AG04450 (cell line): ENCODE measurements at regions not wholly inside any gene's neighbourhood (a gene's known extent, or its start where the extent isn't known, plus 50 kb on each side); places are given as distances from the start of the nearest gene placed in this dataset.

Experiments
- CTCF ChIA-PET: fragments of 300-600, 350-600 bp; formaldehyde crosslinking; extraction: SDS; loops from one replicate; lab custom pipeline; 2022; ENCODE audit warnings: antibody characterized with exemption, inconsistent platforms; lab: Charles Lee
- POLR2A ChIA-PET: fragments of 350-600 bp; formaldehyde crosslinking; extraction: SDS; loops from one replicate; lab custom pipeline; 2021; ENCODE audit warnings: antibody characterized with exemption, inconsistent platforms; lab: Yijun Ruan, JAX
- DNase-seq: peaks from one replicate; pipeline ENCODE4 v3.0.0-alpha.2; 2011; ENCODE audit warnings: low read depth, low spot score
- H3K27ac ChIP-seq: one replicate; pipeline ENCODE4 v1.5.1; 2012; ENCODE audit warnings: low read depth, low read length, control low read depth
- H3K27me3 ChIP-seq: one replicate; pipeline ENCODE4 v1.6.0; 2012; ENCODE audit warnings: low read length; ENCODE audit not compliant: control insufficient read depth, insufficient read depth
- H3K4me3 ChIP-seq: 2 replicates; pipeline ENCODE4 v1.5.1; 2011; ENCODE audit warnings: mild to moderate bottlenecking, low read depth, low read length, control low read depth
- H3K9me3 ChIP-seq: 2 replicates; pipeline ENCODE4 v1.5.1; 2012; ENCODE audit warnings: low read length; ENCODE audit not compliant: control insufficient read depth, insufficient read depth
- CTCF ChIP-seq: IDR thresholded peaks from 2 replicates; pipeline ENCODE4 v1.5.1; 2011; ENCODE audit warnings: low read depth, low read length, control low read depth, inconsistent platforms

- ChIA-PET CTCF (interaction anchor here (0.6 to 6.3 kb wide), 6 partner anchors 10 to 244 kb away, joined by 3 to 61 read pairs (median 4); no protein-coding TSS in a partner anchor), POLR2A (interaction anchor here (0.6 to 3.3 kb wide), 13 partner anchors 10 to 200 kb away, joined by 3 to 37 read pairs (median 12); partner anchors contain the start of gene GALNT15)
- no peaks in the 10 kb centered on the region for H3K27me3 ChIP-seq
- no peak for DNase-seq
- H3K9me3 ChIP-seq: no peaks in the 10 kb centered on the region
- H3K4me3 ChIP-seq: no peak overlapping the region
- H3K27ac ChIP-seq: peak overlapping the region; percentile 99
- no peak for TF ChIP-seq CTCF
Measured at GRCh38 chr3:16059711-16060357, 114.6 kb upstream of the GALNT15 start.

- Histone ChIP-seq H3K27me3 (no peaks in the 10 kb centered on the region), H3K9me3 (no peaks in the 10 kb centered on the region), H3K27ac (peak overlapping the region; percentile 100), H3K4me3 (peak overlapping the region; percentile 29; the same call in 1 of the 2 replicates)
- TF ChIP-seq CTCF: peak; percentile 43
- CTCF ChIA-PET: interaction anchor here (0.5 to 6.3 kb wide), 9 partner anchors 11 to 245 kb away, joined by 3 to 61 read pairs (median 4); no protein-coding TSS in a partner anchor
- DNase-seq: peak; percentile 99
- POLR2A ChIA-PET: interaction anchor here (0.6 to 3.3 kb wide), 16 partner anchors 9 to 459 kb away, joined by 3 to 37 read pairs (median 7); partner anchors contain the start of genes BTD, GALNT15 and HACL1
Measured at GRCh38 chr3:16060358-16060852, 114.1 kb upstream of the GALNT15 start.

GRCh38 chr3:16060945-16061344 is 113.5 kb upstream of the GALNT15 start:
- CTCF ChIA-PET: interaction anchor here (0.6 to 6.3 kb wide), 7 partner anchors 12 to 245 kb away, joined by 3 to 61 read pairs (median 6); no protein-coding TSS in a partner anchor
- no peak for TF ChIP-seq CTCF
- no peaks in the 10 kb centered on the region for H3K27me3 ChIP-seq
- H3K4me3 ChIP-seq: no peak overlapping the region; the same call in 1 of the 2 replicates
- peak; percentile 84 for DNase-seq
- H3K27ac ChIP-seq: peak overlapping the region; percentile 100
- POLR2A ChIA-PET: interaction anchor here (0.7 to 3.3 kb wide), 14 partner anchors 8 to 460 kb away, joined by 3 to 37 read pairs (median 10); partner anchors contain the start of genes BTD, GALNT15 and HACL1
- no peaks in the 10 kb centered on the region for H3K9me3 ChIP-seq

- ChIA-PET CTCF (interaction anchor here (0.7 to 6.3 kb wide), 6 partner anchors 12 to 246 kb away, joined by 3 to 61 read pairs (median 6); no protein-coding TSS in a partner anchor), POLR2A (interaction anchor here (0.7 to 3.3 kb wide), 9 partner anchors 8 to 460 kb away, joined by 3 to 37 read pairs (median 12); partner anchors contain the start of genes BTD and HACL1)
- DNase-seq: no peak
Measured at GRCh38 chr3:16061491-16061890, 113.0 kb upstream of the GALNT15 start.

More at GRCh38 chr3:16061491-16061890, 113.0 kb upstream of the GALNT15 start:
- no peak for TF ChIP-seq CTCF
- Histone ChIP-seq H3K27me3 (no peaks in the 10 kb centered on the region), H3K9me3 (no peaks in the 10 kb centered on the region), H3K4me3 (no peak overlapping the region), H3K27ac (peak overlapping the region; percentile 100)
